ENCODE measurements at regions not wholly inside any gene's neighbourhood (a gene's known extent, or its start where the extent isn't known, plus 50 kb on each side); places are given as distances from the start of the nearest gene placed in this dataset.
A peak's percentile ranks its signal among the peaks of the same experiment; 100 is the strongest.

DNA sequence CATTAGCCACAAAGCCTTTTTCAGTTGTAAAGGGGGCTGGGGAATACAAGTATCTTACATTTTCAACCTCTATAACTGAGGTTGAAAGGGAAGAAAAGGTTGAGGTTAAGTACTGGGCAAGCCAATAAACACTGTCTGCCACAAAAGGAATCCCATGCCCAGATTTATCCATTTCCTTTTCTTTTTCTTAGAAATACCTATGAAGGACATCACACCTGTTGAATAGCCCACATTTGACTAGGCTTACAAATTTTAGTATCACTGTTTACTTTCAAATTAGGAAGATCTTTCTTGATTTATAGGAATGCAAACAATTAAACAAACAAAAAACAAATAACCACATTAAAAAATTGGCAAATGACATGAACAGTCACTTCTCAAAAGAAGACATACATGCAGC, 81.0 kb upstream of the CAV2 start:
- no peak for DNase-seq (ENCODE audit: low read depth)

DNA sequence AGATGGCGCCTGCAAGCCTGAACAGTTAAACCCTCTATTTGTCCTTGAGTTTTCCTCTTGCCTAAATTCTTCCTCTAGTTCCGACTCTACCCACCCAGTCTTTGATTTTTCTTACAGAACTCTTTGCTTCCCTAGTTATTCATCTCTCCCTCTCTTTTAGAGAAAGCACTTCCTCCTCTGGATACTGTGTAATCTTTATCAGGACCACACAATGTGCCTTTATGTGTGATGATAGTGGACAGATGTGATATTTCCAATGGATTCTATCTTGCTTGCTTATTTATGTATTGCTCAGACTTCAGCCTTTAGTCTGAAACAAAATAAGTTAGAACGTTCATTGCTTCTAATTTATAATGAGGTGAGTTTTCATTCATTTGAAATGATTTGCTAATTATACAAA, 79.5 kb upstream of the CAV2 start:
- no peak for DNase-seq (ENCODE audit: low read depth)

DNA sequence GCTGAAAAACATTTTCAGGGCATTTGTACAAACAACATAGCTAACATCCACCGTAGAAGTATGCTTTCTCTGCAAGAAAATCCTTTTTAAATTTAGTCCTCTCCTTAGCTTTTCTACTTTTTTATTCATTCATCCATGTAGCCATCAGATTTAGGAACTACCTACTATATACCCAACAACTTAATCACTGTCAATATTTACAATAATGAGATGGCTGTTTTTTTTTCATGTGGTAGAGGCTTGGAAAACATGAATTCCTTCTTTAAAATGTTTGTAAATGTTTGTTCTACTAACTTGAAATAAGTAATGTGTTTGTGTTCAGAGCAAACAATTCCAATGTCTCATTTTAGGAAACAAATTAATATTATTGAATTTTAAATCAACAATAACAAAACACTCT, 78.2 kb upstream of the CAV2 start:
- no peak for DNase-seq (ENCODE audit: low read depth)

DNA sequence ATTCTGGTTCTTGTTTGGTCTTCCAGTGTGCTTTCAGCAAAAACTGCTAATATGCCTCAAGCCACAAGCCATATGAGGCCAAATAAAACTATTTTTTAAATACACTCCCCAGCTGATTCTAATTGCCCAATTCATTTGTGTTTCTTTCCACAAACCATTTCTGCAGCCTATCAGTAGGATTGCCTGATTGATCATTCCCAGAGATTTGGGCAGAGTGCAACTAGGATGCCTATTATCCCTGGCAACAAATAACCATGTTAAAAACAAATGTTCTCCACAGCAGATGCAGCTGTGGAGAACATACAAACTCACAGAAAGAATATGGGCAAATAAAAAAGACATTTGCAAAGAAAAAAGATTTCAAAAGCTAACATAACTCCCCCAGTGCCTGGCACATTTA, 76.9 kb upstream of the CAV2 start:
- no peak for DNase-seq (ENCODE audit: low read depth)

DNA sequence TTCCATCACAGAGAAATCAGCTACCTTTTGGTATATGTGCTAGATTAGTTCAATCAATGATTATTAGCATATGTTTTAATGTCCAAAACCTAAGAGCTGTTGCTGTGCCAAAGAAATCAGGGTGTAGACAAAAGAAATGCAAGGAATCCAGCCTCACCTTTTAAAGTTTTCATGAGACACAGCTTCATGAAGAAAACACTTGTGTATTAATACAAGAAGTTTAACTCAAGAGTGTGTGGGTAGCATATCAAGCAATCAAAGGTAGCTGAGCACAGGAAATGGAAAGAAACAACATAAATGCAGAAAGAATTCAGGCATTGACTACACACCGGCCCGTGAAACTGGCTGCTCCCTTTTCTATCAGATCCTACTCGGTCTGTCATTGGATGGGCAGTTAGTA, 76.0 kb upstream of the CAV2 start:
- DNase-seq (ENCODE audit: low read depth): no peak

DNA sequence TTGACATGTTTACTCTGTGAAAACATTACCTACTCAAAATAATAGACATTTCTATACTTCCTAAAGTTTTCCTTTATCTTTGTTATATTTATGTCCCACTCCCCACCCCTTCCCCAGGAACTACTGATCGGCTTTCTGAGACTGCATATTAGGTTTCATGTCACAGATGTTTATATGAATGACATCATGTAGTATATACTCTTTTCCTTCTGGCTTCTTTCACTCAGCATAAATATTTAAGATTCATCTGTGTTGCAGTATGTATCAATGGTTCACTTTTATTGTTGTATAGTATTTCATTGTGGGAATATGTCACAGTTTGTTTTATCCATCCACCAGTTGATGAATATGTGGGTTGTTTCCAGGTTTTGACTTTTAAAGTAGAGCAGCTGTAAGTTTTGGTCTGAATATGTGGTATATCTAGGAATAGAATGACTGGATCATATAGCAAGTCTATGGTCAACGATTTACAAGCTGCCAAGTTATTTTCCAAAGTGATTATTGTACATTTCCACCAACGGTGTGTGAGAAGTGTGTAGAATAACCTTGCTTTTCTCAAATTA, 73.8 kb upstream of the CAV2 start:
- DNase-seq (ENCODE audit: low read depth): no peak

DNA sequence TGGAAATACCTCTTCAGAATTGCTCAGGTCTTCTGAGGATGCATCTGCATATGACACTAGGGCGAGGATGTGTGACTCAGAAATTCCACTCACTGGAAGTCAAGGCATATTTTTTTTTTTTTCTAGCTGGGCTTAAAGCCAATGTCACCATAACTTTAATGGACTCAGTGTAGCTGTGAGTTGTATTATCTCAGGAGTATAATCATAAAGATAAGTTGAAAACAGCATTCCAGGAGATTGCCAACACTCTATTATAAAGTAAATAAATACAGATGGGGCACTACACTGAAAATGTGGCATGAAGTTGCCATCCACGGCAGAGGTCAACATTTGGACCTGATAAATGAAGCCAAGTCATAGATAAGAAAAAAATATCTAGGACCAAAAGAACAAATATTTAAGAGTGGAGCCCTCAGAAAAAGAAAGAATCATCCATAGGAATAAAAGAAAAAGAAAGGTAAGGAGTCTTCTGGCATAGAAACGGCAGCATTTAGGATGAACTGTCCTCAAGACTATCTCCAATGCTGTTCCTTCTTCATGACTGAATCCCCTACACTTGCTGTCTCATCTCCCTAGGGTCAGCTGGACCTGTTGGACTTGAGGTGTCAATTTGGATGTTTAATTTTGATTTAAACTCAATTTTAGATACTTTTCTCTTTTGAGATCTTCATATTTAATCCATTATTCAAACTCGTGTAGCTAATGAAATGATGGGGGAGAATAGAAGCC, 72.9 kb upstream of the CAV2 start:
- peak; percentile 77 for DNase-seq (ENCODE audit: low read depth)

DNA sequence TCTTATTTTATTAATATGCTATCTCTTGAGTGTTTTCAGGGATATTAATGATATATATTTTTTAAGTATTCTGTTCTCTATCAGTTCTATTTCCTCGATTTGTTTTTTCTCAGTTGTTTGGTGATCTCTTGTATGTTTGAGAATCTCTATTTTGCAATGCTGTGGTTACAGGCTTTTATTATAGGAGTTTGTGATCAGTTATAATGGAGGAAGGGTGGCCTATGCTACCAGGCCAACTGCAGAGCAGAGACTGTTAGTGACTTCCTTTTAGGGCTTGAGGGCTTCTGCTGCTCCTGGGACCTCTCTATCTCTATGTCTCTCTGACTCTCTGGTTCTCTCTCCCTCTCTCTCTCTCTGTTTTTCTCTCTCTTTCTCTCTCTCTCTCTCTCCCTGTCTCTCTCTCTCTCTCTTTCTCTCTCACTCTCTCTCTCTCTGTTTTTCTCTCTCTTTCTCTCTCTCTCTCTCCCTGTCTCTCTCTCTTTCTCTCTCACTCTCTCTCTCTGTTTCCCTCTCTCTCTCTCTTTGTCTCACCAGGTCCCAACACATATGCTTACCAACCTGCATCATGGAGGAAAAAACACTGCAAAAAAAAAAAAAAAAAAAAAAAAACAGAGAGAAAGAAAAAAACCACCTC, 69.4 kb upstream of the CAV2 start:
- no peak for DNase-seq (ENCODE audit: low read depth)

DNA sequence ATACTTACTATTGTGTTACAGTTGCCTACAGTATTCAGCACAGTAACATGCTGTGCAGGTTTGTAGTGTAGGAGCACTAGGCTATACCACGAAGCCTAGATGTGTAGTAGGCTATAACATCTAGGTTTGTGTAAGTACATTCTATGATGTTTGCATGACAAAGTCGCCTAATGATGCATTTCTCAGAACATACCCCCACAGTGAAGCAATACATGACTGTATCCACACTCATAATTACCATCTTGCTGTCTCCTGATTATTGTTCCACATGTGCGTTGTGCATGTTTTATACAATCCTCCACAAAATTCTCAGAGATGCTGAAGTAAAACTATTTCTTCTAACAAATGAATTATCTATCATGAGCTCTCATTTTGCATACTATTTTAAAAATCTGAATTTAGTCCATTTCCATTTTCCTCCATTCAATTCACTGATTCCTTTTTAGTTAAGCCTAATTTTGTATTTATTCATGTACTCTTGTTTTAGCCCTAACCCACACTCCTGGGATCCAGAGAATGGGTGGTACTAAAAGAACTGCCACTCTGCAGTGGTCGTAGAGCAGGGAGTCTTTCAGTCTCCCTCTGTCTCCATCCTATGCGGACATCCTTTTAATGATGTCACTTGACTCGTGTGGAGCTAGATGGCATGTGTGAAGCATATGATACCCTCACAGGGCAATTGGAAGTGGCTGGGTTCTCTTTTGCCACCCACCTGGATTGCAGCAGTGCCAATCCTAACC, 67.6 kb upstream of the CAV2 start:
- no peak for DNase-seq (ENCODE audit: low read depth)

DNA sequence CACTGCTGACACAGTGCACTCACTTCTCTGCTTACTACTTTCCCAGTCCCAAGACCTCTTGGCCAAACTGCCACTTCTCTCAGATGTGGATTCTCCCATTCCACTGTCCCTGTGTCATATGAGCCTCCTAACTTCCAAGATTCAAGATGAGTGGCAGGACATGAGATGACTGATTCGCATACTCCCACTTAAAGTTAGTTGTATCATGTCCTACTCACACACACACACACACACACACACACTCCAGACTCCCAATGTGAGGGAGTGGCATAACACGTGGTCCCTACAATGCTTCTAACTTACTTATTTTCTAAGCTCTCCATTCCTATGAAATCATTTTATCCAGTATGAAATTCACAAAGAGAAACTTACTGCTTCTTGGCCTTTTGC, 67.0 kb upstream of the CAV2 start:
- no peak for DNase-seq (ENCODE audit: low read depth)

DNA sequence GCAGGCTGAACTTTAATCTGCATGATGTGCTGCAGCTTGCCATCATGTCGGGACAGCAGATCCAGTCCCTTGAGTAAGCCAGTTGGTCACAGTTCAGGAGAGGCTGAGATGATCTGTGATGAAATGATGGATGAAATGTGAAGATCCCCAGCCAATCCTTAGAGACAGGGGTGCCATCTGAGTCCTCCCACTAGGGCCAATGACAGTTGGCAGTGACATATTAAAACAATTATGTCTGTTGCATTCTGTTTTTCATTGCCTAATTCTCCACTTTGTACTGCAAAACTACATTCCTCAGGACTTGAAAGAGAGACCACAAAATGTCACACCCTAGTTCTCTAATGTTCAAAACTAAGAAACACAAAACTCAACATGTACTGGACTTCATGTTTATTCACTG, 66.3 kb upstream of the CAV2 start:
- DNase-seq (ENCODE audit: low read depth): no peak

DNA sequence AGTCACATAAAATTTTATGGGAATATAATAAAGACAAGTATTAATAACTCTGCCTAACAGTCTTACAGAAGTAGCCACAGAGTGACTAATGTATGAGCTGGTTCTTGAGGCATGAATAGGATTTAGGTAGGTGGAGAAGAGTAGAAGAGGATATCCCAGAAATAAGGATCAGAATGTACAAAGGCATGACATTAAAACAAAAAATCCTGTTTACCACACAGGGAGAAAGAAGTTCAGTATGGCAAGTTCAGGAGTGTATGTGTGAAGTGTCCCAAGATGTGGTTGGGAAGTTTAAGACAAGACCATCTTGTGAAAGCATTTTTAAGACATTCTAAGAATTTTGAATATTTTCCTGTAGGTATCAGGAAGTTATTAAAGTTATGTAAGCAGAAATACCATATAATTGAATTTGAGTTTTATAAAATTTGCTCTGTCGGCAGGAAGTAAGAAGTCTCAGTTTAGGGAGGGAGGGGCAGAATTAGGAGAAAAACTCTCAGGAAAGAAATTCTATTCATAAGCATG, 64.7 kb upstream of the CAV2 start:
- peak; percentile 92 for DNase-seq (ENCODE audit: low read depth)

DNA sequence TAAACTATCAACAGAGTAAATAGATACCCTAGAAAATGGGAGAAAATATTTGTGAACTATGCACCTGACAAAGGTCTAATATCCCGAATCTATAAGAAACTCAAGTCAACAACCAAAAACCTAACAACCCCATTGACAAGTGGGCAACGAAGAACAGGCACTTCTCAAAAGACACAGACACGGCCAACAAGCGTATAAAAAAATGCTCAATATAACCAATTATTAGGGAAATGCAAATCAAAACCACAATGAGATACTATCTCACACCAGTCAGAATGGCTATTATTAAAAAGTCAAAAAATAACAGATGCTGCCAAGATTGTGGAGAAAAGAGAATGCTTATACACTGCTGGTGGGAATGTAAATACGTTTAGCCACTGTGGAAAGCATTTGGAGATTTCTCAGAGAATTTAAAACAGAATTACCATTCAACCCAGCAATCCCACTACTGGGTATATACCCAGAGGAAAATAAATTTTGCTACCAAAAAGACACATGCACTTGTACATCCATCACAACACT, 63.2 kb upstream of the CAV2 start:
- no peak for DNase-seq (ENCODE audit: low read depth)

DNA sequence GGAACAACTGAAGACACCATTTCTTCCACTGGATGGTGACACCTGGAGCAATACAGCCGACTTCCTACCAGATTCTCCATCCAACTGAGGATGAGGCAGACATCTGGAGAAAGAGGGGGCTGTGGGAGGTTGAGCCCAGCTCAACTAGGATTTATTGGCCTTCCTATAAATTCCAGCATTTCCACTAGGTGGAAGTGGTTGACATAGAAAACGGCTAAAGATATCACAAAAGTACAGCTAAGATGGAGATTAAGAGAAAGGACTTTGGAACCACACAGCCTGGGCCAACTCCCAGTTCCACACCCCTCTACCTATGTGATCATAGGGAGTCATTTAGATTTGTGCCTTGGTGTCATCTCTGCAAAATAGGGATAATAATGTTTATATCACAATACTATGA, 61.3 kb upstream of the CAV2 start:
- DNase-seq (ENCODE audit: low read depth): no peak

DNA sequence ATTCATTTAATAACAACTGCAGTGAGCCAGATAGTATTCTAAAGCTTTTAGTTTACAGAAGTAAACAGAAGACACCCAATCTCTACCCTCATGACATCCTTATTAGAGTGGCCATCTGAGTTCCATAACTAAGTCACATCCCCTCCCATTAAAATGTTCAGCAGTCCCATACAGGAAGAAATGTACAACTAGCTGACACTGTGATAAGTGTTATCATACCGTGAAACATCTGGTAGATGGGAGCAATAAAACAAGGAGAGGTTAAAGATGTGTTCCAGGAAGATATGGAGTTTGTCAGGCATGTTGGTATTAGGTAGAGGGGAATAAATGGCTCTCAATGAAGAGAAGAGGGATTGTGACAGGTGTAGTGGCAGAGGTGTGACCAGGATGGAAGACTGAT, 60.5 kb upstream of the CAV2 start:
- no peak for DNase-seq (ENCODE audit: low read depth)

DNA sequence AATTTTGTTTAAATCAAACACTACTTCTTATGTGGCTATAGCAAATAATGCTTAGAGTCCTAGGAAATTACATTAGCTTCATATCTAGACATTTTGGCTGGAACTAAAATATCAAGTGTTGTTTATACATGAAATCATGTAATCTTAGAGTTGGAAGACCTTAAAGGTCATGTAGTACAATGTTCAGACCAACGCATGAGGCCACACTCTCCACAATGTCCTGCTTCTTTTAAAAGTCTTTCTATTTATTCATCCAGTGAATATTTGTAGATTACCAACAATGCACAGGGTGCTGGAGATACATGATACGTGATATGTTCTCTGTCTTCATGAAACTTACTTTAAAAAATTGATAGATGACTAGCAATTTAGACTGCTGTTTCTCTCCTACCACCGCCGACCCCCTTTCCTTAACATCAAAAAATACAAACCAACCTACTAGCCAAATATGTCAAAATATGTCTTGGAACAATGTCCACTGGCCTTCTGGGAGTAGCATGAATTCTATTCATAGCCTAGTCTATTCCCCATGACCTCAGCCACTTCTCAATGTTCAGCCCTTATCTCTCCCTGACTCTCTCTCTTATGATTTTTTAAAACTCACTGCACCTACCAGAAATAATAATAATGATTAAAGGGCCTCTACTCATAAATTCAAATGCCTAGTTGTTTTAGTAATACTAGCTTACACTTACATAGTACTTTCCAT, 59.5 kb upstream of the CAV2 start:
- DNase-seq (ENCODE audit: low read depth): no peak

DNA sequence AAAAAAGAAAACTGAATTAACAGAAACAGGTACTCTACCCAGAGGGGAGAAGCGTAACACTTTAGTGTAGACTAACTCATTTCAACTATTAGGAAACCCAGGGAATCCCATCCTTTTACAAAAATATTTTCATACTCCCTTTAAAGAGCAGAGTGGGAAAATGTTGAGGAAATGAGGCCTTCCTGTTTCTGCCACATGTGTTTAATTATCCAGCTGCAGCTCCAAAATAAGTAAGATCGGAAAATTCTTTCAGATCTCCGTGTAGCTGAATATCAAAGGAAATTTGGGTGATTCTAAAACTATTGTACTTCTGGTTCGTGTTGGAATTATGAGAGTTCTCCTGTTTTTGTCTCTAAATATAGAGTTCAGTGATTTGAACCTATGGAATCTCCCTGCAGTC, 58.0 kb upstream of the CAV2 start:
- no peak for DNase-seq (ENCODE audit: low read depth)

DNA sequence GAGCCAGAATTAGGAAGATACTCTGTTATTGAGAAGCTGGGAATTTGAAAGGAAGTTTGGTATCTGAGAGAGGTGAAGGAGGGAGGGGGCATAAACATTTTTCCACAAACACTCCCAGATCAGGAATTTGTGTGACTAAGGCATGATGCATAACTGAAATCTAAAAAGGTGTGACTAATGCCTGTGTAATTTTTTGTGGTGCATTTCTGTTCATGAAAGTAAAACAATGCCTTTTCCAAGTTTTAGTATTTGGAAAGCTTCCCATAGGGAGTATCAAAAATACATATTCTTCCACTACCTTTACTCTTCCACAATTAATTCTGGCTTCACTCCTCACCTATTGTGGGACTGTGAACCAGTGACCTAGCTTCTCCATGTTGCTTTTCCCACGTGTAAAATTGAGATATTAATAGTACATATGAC, 56.4 kb upstream of the CAV2 start:
- DNase-seq (ENCODE audit: low read depth): peak; percentile 90

DNA sequence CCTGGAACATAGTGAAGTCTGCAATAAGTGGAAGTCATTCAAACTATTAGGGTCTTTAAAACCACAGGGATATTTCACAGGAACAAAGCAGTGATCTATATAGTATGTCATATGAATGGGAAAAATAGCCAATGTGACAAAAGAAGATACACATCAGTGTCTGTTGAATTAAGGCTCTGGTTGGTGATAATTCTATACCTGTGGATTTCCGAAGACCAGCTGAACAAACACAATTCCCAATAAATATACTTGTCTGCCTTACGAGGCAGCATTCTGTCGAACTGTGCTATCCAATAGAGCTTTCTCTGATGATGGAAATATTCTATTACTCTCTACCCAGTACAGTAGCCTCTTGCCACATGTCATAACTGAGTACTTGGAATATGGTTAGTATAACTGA, 55.9 kb upstream of the CAV2 start:
- DNase-seq (ENCODE audit: low read depth): no peak

DNA sequence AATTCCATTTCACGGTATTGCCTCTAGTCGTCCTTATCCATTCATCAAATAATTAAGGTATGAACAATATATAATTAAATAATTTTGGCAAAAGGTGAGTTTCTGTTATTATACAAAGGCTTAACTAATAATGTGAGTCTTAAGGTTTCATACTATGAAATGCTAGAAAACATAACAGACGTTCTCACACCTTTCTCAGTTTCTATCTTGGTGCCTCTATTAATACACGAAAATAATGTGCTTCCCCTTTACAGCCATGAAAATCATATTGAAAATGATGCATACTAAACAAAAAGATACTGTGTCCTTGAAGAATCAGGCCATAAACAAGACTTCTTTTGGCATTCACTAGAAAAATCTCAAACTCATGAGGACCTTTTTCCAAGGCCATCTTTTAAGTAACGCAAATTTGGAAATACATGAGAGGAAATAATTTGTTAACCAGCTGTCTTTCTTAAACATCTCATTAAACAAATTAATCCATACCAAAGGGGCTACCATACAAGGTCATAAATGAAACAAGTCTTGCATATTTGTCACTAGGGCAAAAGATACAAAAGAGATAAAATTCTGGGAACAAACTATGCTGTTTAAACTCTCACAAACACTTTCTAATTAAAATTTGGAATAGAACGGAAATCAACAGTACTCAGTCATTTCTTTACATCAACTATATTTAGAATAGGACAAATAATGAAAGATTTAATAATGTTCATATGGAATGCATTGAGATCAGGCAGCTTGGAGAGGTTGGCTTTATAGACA, 53.9 kb upstream of the CAV2 start:
- no peak for DNase-seq (ENCODE audit: low read depth)

DNA sequence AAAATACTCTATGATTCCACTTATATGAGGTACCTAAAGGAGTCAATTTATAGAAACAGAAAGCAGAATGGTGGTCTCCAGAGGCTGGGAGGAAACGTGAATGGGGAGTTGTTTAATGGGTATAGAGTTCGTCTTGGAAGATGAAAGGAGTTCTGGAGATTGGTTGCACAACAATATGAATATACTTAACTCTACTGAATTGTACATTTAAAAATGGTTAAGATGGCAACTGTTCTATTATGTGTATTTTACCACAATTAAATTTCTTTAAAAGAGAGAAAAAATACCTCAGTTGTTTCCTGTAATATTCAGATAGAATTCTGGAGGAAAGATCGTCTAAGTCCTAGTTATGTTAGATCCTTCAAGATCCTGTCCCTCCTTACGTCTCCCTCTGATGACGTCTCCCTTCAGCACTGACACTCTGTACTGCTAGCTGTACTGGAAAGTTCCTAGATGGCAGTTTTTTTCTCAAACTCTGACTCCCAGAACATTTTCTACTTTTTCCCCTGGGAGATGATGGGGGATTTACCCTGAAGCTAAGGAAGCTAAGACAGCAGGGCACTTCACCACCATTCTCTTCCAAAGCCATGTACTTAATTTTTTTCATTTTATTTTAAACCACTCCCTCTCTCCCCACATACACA, 53.2 kb upstream of the CAV2 start:
- DNase-seq (ENCODE audit: low read depth): no peak
